Heart left ventricle (tissue), 13 donors: ENCODE measurements at regions not wholly inside any gene's neighbourhood (a gene's known extent, or its start where the extent isn't known, plus 50 kb on each side); places are given as distances from the start of the nearest gene placed in this dataset.

ENCODE experiments used
- POLR2A ChIP-seq, 2 donors: fragments of 450-650 bp; IDR thresholded peaks; one replicate each; pipeline ENCODE4 v1.6.1; 2017; ENCODE audit warnings: antibody characterized with exemption in 2 of 2, mild to moderate bottlenecking in 2 of 2, moderate library complexity in 2 of 2
- TF ChIP-seq, protein P1 (sequence below), 12 donors: fragments of 200-600 bp; sonication (generic) in 4 of 12; IDR thresholded peaks; one replicate each; pipeline versions ENCODE4 v1.5.0 to v1.8.0; 2018 to 2022; ENCODE audit warnings: antibody characterized with exemption in 12 of 12, mild to moderate bottlenecking in 5 of 12
- donor health status: ischemic (EF 13 %, LVEDD 7.1; RV severe dilation, severe dysfunction).
- donor health status: DM: no; HTN: yes; CAD: no.
- donor health status: DM: no; HTN: no; CAD: no.
- donor health status: ischemic (EF 25% LVEDD 6.9; RV normal size, moderate dysfunction).
- donor health status: ischemic (EF 25% LVEDD 5.7; RV mildly dilated, moderate dysfunction).
- donor health status: ischemic (EF 35%, LVEDD 5.7; RV mildly dilated, moderate dysfunction).
- donor health status: nonischemic (EF 11% LVEDD 7.7; RV severe dilation, severe dysfunction).
- donor health status: DM: yes; HTN: yes; CAD: no.
- donor health status: PGD.
- donor health status: ischemic (EF 29% LVEDD 5.4; RV normal size, mild dysfunction).
- donor health status: nonischemic (EF 23%, LVEDD 6.1; RV moderate dilation, normal function).

DNA sequence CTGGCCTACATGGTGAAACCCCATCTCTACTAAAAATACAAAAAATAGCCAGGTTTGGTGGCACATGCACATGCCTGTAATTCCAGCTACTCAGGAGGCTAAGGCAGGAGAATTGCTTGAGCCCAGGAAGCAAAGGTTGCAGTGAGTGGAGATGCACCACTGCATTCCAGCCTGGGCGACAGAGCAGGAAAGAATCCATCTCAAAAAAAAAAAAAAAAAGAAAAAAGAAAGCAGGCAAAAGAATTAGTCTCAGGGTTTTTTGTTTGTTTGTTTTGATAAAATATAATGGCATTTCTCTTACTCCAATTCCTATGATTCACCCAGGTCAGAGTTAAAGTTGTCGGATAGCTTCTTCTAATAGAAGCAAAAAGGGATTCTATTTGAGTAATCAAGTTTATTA, 67.0 kb upstream of the ATG10 start:
- TF ChIP-seq, protein P1, sequence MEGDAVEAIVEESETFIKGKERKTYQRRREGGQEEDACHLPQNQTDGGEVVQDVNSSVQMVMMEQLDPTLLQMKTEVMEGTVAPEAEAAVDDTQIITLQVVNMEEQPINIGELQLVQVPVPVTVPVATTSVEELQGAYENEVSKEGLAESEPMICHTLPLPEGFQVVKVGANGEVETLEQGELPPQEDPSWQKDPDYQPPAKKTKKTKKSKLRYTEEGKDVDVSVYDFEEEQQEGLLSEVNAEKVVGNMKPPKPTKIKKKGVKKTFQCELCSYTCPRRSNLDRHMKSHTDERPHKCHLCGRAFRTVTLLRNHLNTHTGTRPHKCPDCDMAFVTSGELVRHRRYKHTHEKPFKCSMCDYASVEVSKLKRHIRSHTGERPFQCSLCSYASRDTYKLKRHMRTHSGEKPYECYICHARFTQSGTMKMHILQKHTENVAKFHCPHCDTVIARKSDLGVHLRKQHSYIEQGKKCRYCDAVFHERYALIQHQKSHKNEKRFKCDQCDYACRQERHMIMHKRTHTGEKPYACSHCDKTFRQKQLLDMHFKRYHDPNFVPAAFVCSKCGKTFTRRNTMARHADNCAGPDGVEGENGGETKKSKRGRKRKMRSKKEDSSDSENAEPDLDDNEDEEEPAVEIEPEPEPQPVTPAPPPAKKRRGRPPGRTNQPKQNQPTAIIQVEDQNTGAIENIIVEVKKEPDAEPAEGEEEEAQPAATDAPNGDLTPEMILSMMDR (IDR thresholded peaks at IDR 0.05), result no peak
- no peak for TF ChIP-seq POLR2A (IDR thresholded peaks at IDR 0.05)
